A673 (cell line): ENCODE measurements at regions not wholly inside any gene's neighbourhood (a gene's known extent, or its start where the extent isn't known, plus 50 kb on each side); places are given as distances from the start of the nearest gene placed in this dataset.

ENCODE experiments used
- BruUV-seq: library from RNA; stranded (reverse); fragments of 400-500 nt; replicated peaks from 2 replicates; lab custom pipeline; 2021; lab: Mats Ljungman, UMichigan
- CTCF ChIA-PET: fragments of 300-600 bp; sonication (Branson Sonifier 250); formaldehyde crosslinking; loops from one replicate; lab custom pipeline; 2022; ENCODE audit warnings: antibody characterized with exemption; lab: Charles Lee
- POLR2A ChIA-PET: fragments of 300-600 bp; sonication (Branson Sonifier 250); formaldehyde crosslinking; loops from one replicate; lab custom pipeline; 2022; ENCODE audit warnings: antibody characterized with exemption; ENCODE audit not compliant: low non-redundant PET; lab: Charles Lee
- DNase-seq: peaks from one replicate; pipeline ENCODE4 v3.0.0-alpha.2; 2015; ENCODE audit warnings: low spot score
- H3K27ac ChIP-seq: fragments of 200-600 bp; sonication (generic); 2 replicates; pipeline ENCODE4 v1.5.1; 2016; ENCODE audit warnings: mixed run types, low read depth, mild to moderate bottlenecking, mixed read lengths, antibody characterized with exemption, low read length; ENCODE audit not compliant: poor library complexity, severe bottlenecking
- H3K27me3 ChIP-seq: fragments of 200-600 bp; sonication (generic); replicated peaks from 2 replicates; pipeline ENCODE4 v1.6.1; 2017; ENCODE audit warnings: mixed run types, low read depth, mild to moderate bottlenecking, mixed read lengths, antibody characterized with exemption, low read length; ENCODE audit not compliant: insufficient read depth, poor library complexity
- H3K36me3 ChIP-seq: fragments of 200-600 bp; sonication (generic); 2 replicates; pipeline ENCODE4 v1.6.1; 2016; ENCODE audit warnings: mixed run types, mild to moderate bottlenecking, mixed read lengths, antibody characterized with exemption, low read length; ENCODE audit not compliant: insufficient read depth, poor library complexity, severe bottlenecking
- H3K4me1 ChIP-seq: fragments of 200-600 bp; sonication (generic); 2 replicates; pipeline ENCODE4 v1.6.1; 2017; ENCODE audit warnings: mixed run types, mild to moderate bottlenecking, mixed read lengths, antibody characterized with exemption, low read length; ENCODE audit not compliant: insufficient read depth, poor library complexity, severe bottlenecking
- H3K4me3 ChIP-seq: fragments of 200-600 bp; sonication (generic); 2 replicates; pipeline ENCODE4 v1.5.1; 2016; ENCODE audit warnings: low read depth, mixed run types, mild to moderate bottlenecking, mixed read lengths, low read length; ENCODE audit not compliant: poor library complexity, severe bottlenecking
- H3K9me3 ChIP-seq: fragments of 200-600 bp; sonication (generic); 2 replicates; pipeline ENCODE4 v1.6.1; 2016; ENCODE audit warnings: mixed run types, low read depth, mild to moderate bottlenecking, mixed read lengths, antibody characterized with exemption, low read length; ENCODE audit not compliant: poor library complexity, severe bottlenecking
- CTCF ChIP-seq: fragments of 300-800, 200-600 bp; sonication (generic); conservative IDR thresholded peaks from 2 replicates; pipeline ENCODE4 v1.5.1; 2017; ENCODE audit warnings: low read depth, mild to moderate bottlenecking, antibody characterized with exemption, low read length, moderate library complexity, mixed read lengths
- EZH2 ChIP-seq: fragments of 200-600 bp; sonication (generic); IDR thresholded peaks from 2 replicates; pipeline ENCODE4 v1.6.1; 2017; ENCODE audit warnings: borderline replicate concordance, low read depth, mild to moderate bottlenecking, mixed read lengths, antibody characterized with exemption, low read length; ENCODE audit not compliant: poor library complexity, severe bottlenecking
- intact Hi-C: fragments of 100-400 bp; cut with micrococcal nuclease; formaldehyde crosslinking; loops from one replicate; pipeline ENCODE4 v1.10.0; 2022; ENCODE audit not compliant: unreplicated experiment

- Histone ChIP-seq H3K4me3 (no peak overlapping the region), H3K27ac (no peak overlapping the region), H3K36me3 (no peaks in the 10 kb centered on the region), H3K4me1 (no peaks in the 10 kb centered on the region), H3K9me3 (no peaks in the 10 kb centered on the region), H3K27me3 (no peaks in the 10 kb centered on the region)
- ChIA-PET CTCF (no interaction called here), POLR2A (no interaction called here)
- no TSS peak for BruUV-seq
- intact Hi-C loops, result no loop called here
- TF ChIP-seq CTCF (no peak), EZH2 (no peak)
- DNase-seq, result no peak
These were observed 196.6 kb downstream of the RAB11FIP4 start for GRCh38 chr17:31588034-31588433.
